ENCODE measurements at regions not wholly inside any gene's neighbourhood (a gene's known extent, or its start where the extent isn't known, plus 50 kb on each side); places are given as distances from the start of the nearest gene placed in this dataset.

DNA sequence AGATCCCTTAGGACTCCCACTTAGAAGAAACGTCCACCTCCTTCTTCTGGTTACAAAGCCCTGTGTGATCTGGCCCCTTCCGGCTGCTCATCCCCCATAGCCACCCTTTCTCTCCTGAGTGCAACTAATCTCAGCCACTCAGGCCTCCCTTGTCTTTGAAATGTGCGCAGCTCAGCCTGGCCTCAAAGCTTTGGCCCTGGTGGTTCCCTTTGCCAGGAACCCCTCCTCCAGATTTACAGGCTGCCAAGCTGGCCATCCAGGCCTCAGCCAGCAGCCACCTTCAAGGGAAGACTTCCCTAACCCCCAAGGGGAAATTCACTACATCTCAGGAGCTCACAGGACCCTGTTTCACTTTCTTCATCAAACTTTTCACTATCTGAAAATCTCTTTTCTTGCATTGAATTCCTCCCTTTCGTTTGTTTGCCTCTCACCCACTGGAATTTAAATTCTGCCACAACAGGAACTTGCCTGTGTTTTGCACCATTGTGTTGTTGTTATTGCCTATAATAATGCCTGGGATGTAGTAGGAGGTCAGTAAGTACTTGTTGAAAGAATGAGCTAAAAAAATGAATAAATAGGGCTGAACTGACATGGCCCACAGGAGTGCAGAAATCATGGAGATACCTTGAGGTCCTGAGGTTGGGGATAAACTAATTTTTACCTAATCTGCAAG is 109.5 kb upstream of the PFN2 start:
- no peak for FAIRE-seq
- Histone ChIP-seq H3K4me3 (no peak overlapping the region), H3K27ac (peak overlapping the region in 1 of 2 experiments; percentile 9; a peak in 1 of 6 replicates), H3K4me1 (peaks cover 39% of the 10 kb centered on the region), H3K9me3 (peaks cover 8% of the 10 kb centered on the region; the same call in 2 of the 3 replicates), H3K4me2 (no peak overlapping the region)
- WGBS (ENCODE audit: missing lambda C conversion rate) = 76% methylated on average over 4 of the region's 4 CpGs
- ChIA-PET CTCF (interaction anchor here (0.6 to 0.9 kb wide), 2 partner anchors 14 to 354 kb away, joined by 3 read pairs; no protein-coding TSS in a partner anchor), POLR2A (interaction anchor here (0.9 kb wide), 1 partner anchor 109 kb away, joined by 3 read pairs; no protein-coding TSS in a partner anchor)
- no peak for TF ChIP-seq RNF2 (IDR thresholded peaks at IDR 0.05; ENCODE audit: borderline replicate concordance, low read depth)
- no peak for TF ChIP-seq CEBPB (IDR thresholded peaks at IDR 0.05)
- no peak for TF ChIP-seq GATA3 (IDR thresholded peaks at IDR 0.05; ENCODE audit: borderline replicate concordance)
- TF ChIP-seq CHD4 (IDR thresholded peaks at IDR 0.05; ENCODE audit: borderline replicate concordance) = no peak
- no peak for TF ChIP-seq CBX8 (IDR thresholded peaks at IDR 0.05)
- no peak for TF ChIP-seq BHLHE40 (IDR thresholded peaks at IDR 0.05; ENCODE audit: low read depth, low read length)
- TF ChIP-seq, protein P1, sequence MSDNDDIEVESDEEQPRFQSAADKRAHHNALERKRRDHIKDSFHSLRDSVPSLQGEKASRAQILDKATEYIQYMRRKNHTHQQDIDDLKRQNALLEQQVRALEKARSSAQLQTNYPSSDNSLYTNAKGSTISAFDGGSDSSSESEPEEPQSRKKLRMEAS (IDR thresholded peaks at IDR 0.05) = no peak
- no peak for TF ChIP-seq ZC3H11A (IDR thresholded peaks at IDR 0.05)
- no peak for TF ChIP-seq SREBF2 (IDR thresholded peaks at IDR 0.05)
- TF ChIP-seq RARB (CRISPR knock-in tag; IDR thresholded peaks at IDR 0.05) = no peak
- TF ChIP-seq TFCP2L1 (CRISPR knock-in tag; IDR thresholded peaks at IDR 0.05) = no peak
- no peak for TF ChIP-seq ZFP36 (IDR thresholded peaks at IDR 0.05; ENCODE audit: borderline replicate concordance, partially characterized antibody)
- no peak for TF ChIP-seq JUNB (IDR thresholded peaks at IDR 0.05)
- TF ChIP-seq FOSL2 (IDR thresholded peaks at IDR 0.05) = no peak
- no peak for TF ChIP-seq FOSL2 (CRISPR knock-in tag; IDR thresholded peaks at IDR 0.05)
- TF ChIP-seq, protein P2, sequence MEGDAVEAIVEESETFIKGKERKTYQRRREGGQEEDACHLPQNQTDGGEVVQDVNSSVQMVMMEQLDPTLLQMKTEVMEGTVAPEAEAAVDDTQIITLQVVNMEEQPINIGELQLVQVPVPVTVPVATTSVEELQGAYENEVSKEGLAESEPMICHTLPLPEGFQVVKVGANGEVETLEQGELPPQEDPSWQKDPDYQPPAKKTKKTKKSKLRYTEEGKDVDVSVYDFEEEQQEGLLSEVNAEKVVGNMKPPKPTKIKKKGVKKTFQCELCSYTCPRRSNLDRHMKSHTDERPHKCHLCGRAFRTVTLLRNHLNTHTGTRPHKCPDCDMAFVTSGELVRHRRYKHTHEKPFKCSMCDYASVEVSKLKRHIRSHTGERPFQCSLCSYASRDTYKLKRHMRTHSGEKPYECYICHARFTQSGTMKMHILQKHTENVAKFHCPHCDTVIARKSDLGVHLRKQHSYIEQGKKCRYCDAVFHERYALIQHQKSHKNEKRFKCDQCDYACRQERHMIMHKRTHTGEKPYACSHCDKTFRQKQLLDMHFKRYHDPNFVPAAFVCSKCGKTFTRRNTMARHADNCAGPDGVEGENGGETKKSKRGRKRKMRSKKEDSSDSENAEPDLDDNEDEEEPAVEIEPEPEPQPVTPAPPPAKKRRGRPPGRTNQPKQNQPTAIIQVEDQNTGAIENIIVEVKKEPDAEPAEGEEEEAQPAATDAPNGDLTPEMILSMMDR (IDR thresholded peaks at IDR 0.05) = no peak
- ATAC-seq = no peak; a peak in 1 of 6 replicates
- DNase-seq (ENCODE audit: low read depth in 1 of 2, low spot score in 1 of 2) = no peak

GRCh38 chr3:150079029-150079739 is 108.5 kb upstream of the PFN2 start:
- Histone ChIP-seq H3K4me3 (no peak overlapping the region), H3K4me2 (0 out of 3 replicates have a peak overlapping the region, but pooled peaks have one; percentile 17), H3K9me3 (peaks cover 8% of the 10 kb centered on the region; the same call in 2 of the 3 replicates), H3K27ac (peak overlapping the region in 1 of 2 experiments; percentile 50; a peak in 2 of 6 replicates), H3K4me1 (peaks cover 39% of the 10 kb centered on the region)
- TF ChIP-seq MAFK (IDR thresholded peaks at IDR 0.05; ENCODE audit: partially characterized antibody) (peak; percentile 94), RNF2 (IDR thresholded peaks at IDR 0.05; ENCODE audit: borderline replicate concordance, low read depth) (no peak)
- peak in 1 of 2 experiments; percentile 27 for DNase-seq (ENCODE audit: low read depth in 1 of 2, low spot score in 1 of 2)
- ChIA-PET CTCF (interaction anchor here (0.9 kb wide), 1 partner anchor 105 kb away, joined by 3 read pairs; no protein-coding TSS in a partner anchor), POLR2A (interaction anchor here (0.9 kb wide), 1 partner anchor 108 kb away, joined by 3 read pairs; no protein-coding TSS in a partner anchor)
- no peak for FAIRE-seq
- peak; percentile 63 to 76 for ATAC-seq
- 55% methylated on average over 5 of the region's 5 CpGs for WGBS (ENCODE audit: missing lambda C conversion rate)

- ChIA-PET CTCF (interaction anchor here (0.9 kb wide), 1 partner anchor 145 kb away, joined by 4 read pairs; no protein-coding TSS in a partner anchor), POLR2A (no interaction called here)
- FAIRE-seq (no peak), ATAC-seq (no peak), DNase-seq (ENCODE audit: low read depth in 1 of 2, low spot score in 1 of 2) (no peak)
- Histone ChIP-seq H3K4me1 (peaks cover 35% of the 10 kb centered on the region), H3K4me3 (no peak overlapping the region), H3K4me2 (no peak overlapping the region), H3K9me3 (peaks cover 8% of the 10 kb centered on the region; the same call in 2 of the 3 replicates), H3K27ac (no peak overlapping the region)
- TF ChIP-seq RAD21 (conservative IDR thresholded peaks at IDR 0.05 in 1 of 2, IDR thresholded peaks at IDR 0.05 in 1 of 2) (no peak), TP53 (CRISPR knock-in tag; IDR thresholded peaks at IDR 0.05) (no peak), FOSB (CRISPR knock-in tag; IDR thresholded peaks at IDR 0.05) (no peak), NR3C1 (IDR thresholded peaks at IDR 0.05) (no peak)
- TF ChIP-seq, protein P3, sequence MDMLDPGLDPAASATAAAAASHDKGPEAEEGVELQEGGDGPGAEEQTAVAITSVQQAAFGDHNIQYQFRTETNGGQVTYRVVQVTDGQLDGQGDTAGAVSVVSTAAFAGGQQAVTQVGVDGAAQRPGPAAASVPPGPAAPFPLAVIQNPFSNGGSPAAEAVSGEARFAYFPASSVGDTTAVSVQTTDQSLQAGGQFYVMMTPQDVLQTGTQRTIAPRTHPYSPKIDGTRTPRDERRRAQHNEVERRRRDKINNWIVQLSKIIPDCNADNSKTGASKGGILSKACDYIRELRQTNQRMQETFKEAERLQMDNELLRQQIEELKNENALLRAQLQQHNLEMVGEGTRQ (IDR thresholded peaks at IDR 0.05) = no peak
- WGBS (ENCODE audit: missing lambda C conversion rate) = 71% methylated on average over 4 of the region's 4 CpGs
Measured at GRCh38 chr3:150077581-150078247, 107.0 kb upstream of the PFN2 start.

Measured in A549 (cell line).